HG03066 (cell line): ENCODE measurements at regions not wholly inside any gene's neighbourhood (a gene's known extent, or its start where the extent isn't known, plus 50 kb on each side); places are given as distances from the start of the nearest gene placed in this dataset.

Experiments used
- ATAC-seq: cut with Tn5 transposase; IDR thresholded peaks from one replicate; pipeline ENCODE4 v1.9.1; 2021; ENCODE audit warnings: low read depth; ENCODE audit not compliant: unreplicated experiment

- ATAC-seq = no peak
These were observed 91.4 kb downstream of the SUDS3 start for GRCh38 chr12:118467641-118468305.

- no peak for ATAC-seq
These were observed 96.6 kb downstream of the SUDS3 start for GRCh38 chr12:118472940-118473339.

GRCh38 chr12:118480235-118480634 lies 103.9 kb downstream of the SUDS3 start:
- no peak for ATAC-seq

DNA sequence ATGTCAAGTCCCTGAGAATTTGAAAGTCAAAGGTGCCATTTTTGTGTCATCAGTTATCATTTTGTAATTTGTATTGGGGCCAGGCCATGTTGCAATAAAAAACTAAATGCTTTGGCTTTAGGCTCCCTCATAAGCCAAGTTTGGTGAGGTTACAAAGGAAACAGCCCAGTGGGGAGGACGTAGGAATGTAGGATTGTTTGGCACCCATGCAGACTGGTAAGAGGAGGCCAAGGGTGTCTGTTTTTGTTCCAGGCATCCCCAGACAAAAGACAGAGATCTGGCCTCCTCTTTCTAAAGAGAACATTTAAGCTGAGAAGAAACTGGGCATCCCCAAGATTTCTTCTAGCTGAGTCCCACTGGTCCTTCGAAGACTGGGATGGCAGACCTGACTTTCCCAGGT lies 111.7 kb downstream of the SUDS3 start:
- ATAC-seq = no peak

DNA sequence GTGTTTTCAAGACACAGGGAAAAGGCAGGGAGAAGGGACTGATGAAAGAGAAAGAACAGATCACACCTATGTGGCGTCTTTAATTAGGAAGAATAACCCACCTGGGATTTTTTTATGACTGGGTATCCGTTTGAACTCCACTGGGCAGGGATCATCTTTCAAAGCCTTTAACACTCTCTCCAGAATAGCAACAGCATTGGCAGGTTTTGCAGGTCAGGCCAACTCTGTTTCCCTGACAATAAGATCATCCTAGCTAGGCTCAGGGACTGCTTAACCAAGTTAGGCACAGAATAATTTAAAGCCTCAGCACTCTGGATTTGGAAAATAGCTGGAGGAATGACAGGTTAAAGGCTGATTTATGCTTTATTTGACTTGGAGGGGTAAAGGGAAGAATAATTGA lies 117.6 kb downstream of the SUDS3 start:
- ATAC-seq = no peak

DNA sequence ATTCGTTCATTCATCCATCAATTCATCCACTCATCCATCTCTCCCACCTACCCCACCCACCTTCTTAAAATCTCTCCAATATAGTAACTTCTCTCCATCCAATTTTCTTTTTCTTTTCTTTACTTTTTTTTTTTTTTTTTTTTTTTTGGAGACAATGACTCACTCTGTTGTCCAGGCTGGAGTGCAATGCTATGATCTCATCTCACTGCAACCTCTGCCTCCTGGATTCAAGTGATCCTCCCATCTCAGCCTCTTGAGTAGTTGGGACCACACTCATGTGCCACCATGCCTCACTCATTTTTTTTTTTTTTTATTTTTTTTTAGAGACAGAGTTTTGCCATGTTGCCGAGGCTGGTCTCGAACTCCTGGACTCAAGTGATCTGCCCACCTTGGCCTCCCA lies 118.4 kb downstream of the SUDS3 start:
- no peak for ATAC-seq

DNA sequence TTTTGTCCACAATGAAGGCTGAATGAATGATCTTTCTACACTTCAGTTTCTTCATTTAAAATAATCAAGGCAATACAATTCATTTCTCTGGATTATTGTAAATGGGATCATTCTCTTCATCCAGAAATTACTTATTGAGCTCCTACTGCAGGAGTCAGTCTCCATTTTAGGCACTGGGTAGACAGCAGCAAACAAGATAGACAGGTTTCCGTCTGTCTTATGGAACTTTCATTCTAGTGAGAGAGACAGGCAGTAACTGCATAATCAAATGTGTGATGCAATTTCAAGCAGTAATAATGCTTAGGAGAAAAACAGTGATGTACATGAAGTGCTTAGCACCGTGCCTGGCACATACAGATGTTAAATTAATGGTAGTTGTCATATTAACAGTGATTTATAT lies 118.9 kb downstream of the SUDS3 start:
- ATAC-seq = no peak

- no peak for ATAC-seq
These were observed 121.8 kb downstream of the SUDS3 start for GRCh38 chr12:118498171-118498570.

DNA sequence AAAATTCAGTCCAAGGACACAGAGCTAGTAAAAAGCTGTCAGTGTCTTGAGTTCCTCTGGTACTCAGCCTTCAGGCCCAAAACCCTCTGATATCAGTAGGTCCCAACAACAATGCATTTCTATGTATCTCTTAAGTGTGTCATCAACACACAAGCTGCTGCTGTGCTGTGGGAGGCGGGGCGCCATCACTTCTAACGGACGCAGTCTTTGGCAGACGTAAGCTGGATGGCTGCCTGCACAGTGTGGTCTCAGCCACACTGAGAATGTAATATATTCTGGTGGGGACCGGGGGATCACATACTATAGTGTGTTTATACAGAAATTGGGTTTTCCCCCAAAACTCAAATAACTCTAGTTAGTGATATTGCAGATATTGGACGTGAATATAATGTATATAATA lies 123.9 kb downstream of the SUDS3 start:
- no peak for ATAC-seq

DNA sequence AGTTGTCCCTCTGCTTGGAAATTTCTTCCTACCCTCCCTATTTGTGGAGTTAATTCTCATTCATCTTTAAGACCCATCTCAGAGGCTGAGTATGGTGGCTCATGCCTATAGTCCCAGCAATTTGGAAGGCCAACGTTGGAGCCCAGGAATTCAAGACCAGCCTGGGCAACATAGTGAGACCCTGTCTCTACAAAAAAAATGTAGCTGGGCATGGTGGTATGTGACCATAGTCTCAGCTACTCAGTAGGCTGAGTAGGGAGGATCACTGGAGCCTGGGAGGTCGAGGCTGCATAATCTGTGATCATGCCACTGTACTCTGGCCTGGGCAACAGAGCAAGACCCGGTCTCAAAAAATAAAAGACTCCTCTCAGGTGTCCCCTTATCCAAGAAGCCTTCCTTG lies 125.1 kb downstream of the SUDS3 start:
- no peak for ATAC-seq

GRCh38 chr12:118503476-118503875 lies 127.1 kb downstream of the SUDS3 start:
- no peak for ATAC-seq

- no peak for ATAC-seq
These were observed 136.3 kb downstream of the SUDS3 start for GRCh38 chr12:118512669-118513068.

DNA sequence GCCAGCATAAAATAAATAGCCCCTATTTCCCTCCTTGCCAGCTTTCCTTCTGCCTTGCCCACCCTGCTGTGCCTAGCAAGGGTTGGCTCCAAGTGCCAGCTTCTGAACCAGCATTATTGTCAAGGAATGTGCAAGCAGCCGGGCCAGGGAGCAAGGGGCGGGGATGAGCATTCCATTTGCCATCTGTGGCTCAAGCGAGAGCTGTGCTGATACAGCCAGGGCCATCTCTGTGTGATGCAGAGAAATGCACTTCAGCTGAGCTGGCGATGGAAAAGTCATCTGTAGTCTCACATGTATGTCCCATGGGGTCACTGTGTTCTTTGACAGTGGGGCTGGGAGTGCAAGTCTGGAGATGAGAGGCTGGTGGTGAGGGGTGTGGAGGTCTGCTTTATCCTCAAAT lies 137.3 kb downstream of the SUDS3 start:
- no peak for ATAC-seq

- no peak for ATAC-seq
These were observed 137.9 kb downstream of the SUDS3 start for GRCh38 chr12:118514297-118514696.

DNA sequence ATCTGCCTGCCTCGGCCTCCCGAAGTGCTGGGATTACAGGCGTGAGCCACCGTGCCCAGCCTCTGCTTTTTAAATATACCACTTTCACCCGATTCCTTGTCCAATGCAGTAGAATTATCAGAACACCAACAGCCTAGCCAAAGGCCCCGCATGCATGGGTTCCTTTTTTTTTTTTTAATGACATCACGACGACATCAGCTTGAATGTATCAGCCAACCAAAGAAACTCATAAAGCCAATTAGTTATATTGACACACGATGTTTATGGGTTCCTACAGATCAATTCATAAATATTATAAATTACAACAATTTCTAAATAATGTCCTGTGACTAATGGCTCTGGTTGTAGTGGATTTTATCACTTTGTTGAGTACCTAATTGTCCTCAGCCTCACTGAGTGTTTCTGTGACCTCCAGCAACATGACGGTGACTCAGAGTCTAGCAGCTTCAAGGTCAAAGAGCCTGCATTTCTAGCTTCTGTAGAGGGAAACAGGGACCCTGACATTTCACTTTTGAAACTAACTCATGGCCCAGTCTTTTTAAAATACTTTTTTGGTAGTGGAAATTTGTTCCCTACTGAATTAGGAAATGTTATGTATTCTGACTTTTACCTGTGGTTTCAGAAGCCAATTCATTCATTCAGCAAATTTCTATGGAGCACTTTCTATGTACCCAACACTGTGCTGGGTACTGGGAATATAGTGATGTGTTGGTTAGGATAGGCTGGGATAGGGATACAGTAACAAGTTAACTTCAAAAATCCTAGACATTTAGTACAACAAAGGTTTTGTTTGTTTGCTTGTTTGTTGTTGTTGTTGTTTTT lies 144.1 kb downstream of the SUDS3 start:
- ATAC-seq = no peak

- ATAC-seq = no peak
These were observed 144.6 kb downstream of the SUDS3 start for GRCh38 chr12:118521036-118521370.

GRCh38 chr12:118524446-118524845 lies 148.1 kb downstream of the SUDS3 start:
- no peak for ATAC-seq

- no peak for ATAC-seq
These were observed 148.9 kb downstream of the SUDS3 start for GRCh38 chr12:118525216-118525615.

- ATAC-seq = no peak
These were observed 150.1 kb downstream of the SUDS3 start for GRCh38 chr12:118526255-118527095.

- no peak for ATAC-seq
These were observed 151.0 kb downstream of the SUDS3 start for GRCh38 chr12:118527310-118527709.

GRCh38 chr12:118528625-118529024 lies 152.3 kb downstream of the SUDS3 start:
- no peak for ATAC-seq
